GM23338 (cell line): ENCODE measurements at regions not wholly inside any gene's neighbourhood (a gene's known extent, or its start where the extent isn't known, plus 50 kb on each side); places are given as distances from the start of the nearest gene placed in this dataset.

ENCODE experiments used
- ATAC-seq: fragments of 200-7000 bp; cut with Tn5 transposase; 3 replicates; pipeline ENCODE4 v1.9.1; 2020
- DNase-seq: peaks from one replicate; pipeline ENCODE4 v3.0.0-alpha.2; 2015; ENCODE audit warnings: low spot score
- H2AFZ ChIP-seq: fragments of 200-600 bp; sonication (generic); 2 replicates; pipeline ENCODE4 v1.8.0; 2016; ENCODE audit warnings: antibody characterized with exemption, mild to moderate bottlenecking, moderate library complexity
- H3F3A ChIP-seq: fragments of 200-600 bp; sonication (generic); replicated peaks from 2 replicates; pipeline ENCODE4 v1.8.0; 2017; ENCODE audit warnings: antibody characterized with exemption, mixed run types, low read depth
- H3K27ac ChIP-seq: fragments of 200-600 bp; sonication (generic); 2 replicates; pipeline ENCODE4 v1.6.1; 2016; ENCODE audit warnings: low read depth
- H3K27me3 ChIP-seq: fragments of 200-600 bp; sonication (generic); 2 replicates; pipeline ENCODE4 v1.8.0; 2016; ENCODE audit warnings: mild to moderate bottlenecking, mixed run types, moderate library complexity; ENCODE audit not compliant: insufficient read depth
- H3K36me3 ChIP-seq: fragments of 200-600 bp; sonication (generic); 2 replicates; pipeline ENCODE4 v1.8.0; 2016; ENCODE audit warnings: mild to moderate bottlenecking; ENCODE audit not compliant: insufficient read depth
- H3K4me1 ChIP-seq: fragments of 200-600 bp; sonication (generic); 2 replicates; pipeline ENCODE4 v1.8.0; 2016; ENCODE audit warnings: mild to moderate bottlenecking, moderate library complexity; ENCODE audit not compliant: insufficient read depth
- H3K4me2 ChIP-seq: fragments of 200-600 bp; sonication (generic); 2 replicates; pipeline ENCODE4 v1.7.1; 2017; ENCODE audit warnings: mixed run types
- H3K4me3 ChIP-seq: fragments of 200-600 bp; sonication (generic); 2 replicates; pipeline ENCODE4 v1.6.1; 2016; ENCODE audit warnings: mixed run types
- H3K79me2 ChIP-seq: fragments of 200-600 bp; sonication (generic); replicated peaks from 2 replicates; pipeline ENCODE4 v1.8.0; 2017; ENCODE audit warnings: mild to moderate bottlenecking; ENCODE audit not compliant: insufficient read depth
- H3K9me2 ChIP-seq: fragments of 200-600 bp; sonication (generic); 2 replicates; pipeline ENCODE4 v1.8.0; 2017; ENCODE audit not compliant: insufficient read depth
- H4K20me1 ChIP-seq: fragments of 200-600 bp; sonication (generic); replicated peaks from 2 replicates; pipeline ENCODE4 v1.8.0; 2017; ENCODE audit warnings: mild to moderate bottlenecking; ENCODE audit not compliant: insufficient read depth
- H3K27ac Mint-ChIP-seq: 2 replicates; pipeline ENCODE4 v1.8.0; 2020; ENCODE audit warnings: inconsistent platforms, mild to moderate bottlenecking, moderate library complexity, mixed read lengths
- H3K27me3 Mint-ChIP-seq: 3 replicates; pipeline ENCODE4 v1.8.0; 2022; ENCODE audit warnings: low read depth, mild to moderate bottlenecking, moderate library complexity, mixed read lengths, inconsistent platforms; ENCODE audit not compliant: insufficient read depth, poor library complexity
- H3K36me3 Mint-ChIP-seq: 3 replicates; pipeline ENCODE4 v1.8.0; 2021; ENCODE audit warnings: low read depth, mild to moderate bottlenecking, inconsistent platforms, moderate library complexity, mixed read lengths
- H3K4me1 Mint-ChIP-seq: 3 replicates; pipeline ENCODE4 v1.8.0; 2020; ENCODE audit warnings: mild to moderate bottlenecking, inconsistent platforms, mixed read lengths
- H3K4me3 Mint-ChIP-seq: 3 replicates; pipeline ENCODE4 v1.8.0; 2021; ENCODE audit warnings: moderate library complexity, mild to moderate bottlenecking, inconsistent platforms, mixed read lengths
- H3K9me3 Mint-ChIP-seq: 3 replicates; pipeline ENCODE4 v1.8.0; 2020; ENCODE audit warnings: moderate library complexity, mild to moderate bottlenecking, inconsistent platforms, mixed read lengths
- EZH2 ChIP-seq: fragments of 200-600 bp; sonication (generic); IDR thresholded peaks from one replicate; pipeline ENCODE4 v1.8.0; 2017; ENCODE audit warnings: antibody characterized with exemption, mild to moderate bottlenecking, low read depth; ENCODE audit not compliant: unreplicated experiment
- EZH2phosphoT487 ChIP-seq: fragments of 200-600 bp; sonication (generic); IDR thresholded peaks from one replicate; pipeline ENCODE4 v1.8.1; 2018; ENCODE audit warnings: antibody characterized with exemption; ENCODE audit not compliant: unreplicated experiment
- NANOG ChIP-seq: IDR thresholded peaks from 2 replicates; pipeline ENCODE4 v1.6.1; 2016; ENCODE audit warnings: antibody characterized with exemption, borderline replicate concordance
- ZNF114 ChIP-seq: fragments of 250-450 bp; sonication (Bioruptor Pico); IDR thresholded peaks from 2 replicates; pipeline ENCODE4 v1.5.0; 2020; ENCODE audit warnings: mild to moderate bottlenecking, moderate library complexity
- ZNF331 ChIP-seq: fragments of 250-450 bp; sonication (Bioruptor Pico); IDR thresholded peaks from 2 replicates; pipeline ENCODE4 v1.5.0; 2020; ENCODE audit warnings: low read depth, mild to moderate bottlenecking, moderate library complexity
- ZNF462 ChIP-seq: fragments of 250-450 bp; sonication (Bioruptor Pico); IDR thresholded peaks from 2 replicates; pipeline ENCODE4 v1.5.0; 2020; ENCODE audit warnings: mild to moderate bottlenecking, moderate library complexity
- TF ChIP-seq, protein P1 (sequence below), 2 experiments: fragments of 200-600 bp in 1 of 2; sonication (generic) in 1 of 2; conservative IDR thresholded peaks; 2 replicates each; pipeline versions ENCODE4 v1.5.1 to v1.6.1; 2016 to 2017; ENCODE audit warnings: antibody characterized with exemption in 2 of 2, low read depth in 2 of 2, mild to moderate bottlenecking in 2 of 2, moderate library complexity in 1 of 2
- TF ChIP-seq, protein P2 (sequence below): IDR thresholded peaks from 2 replicates; pipeline ENCODE4 v1.6.1; 2016; ENCODE audit warnings: antibody characterized with exemption

GRCh38 chr5:109476292-109476691, 66.5 kb upstream of the PJA2 start:
- Histone ChIP-seq H3K4me1 (no peaks in the 10 kb centered on the region), H3K27me3 (no peaks in the 10 kb centered on the region), H3F3A (no peaks in the 10 kb centered on the region), H3K79me2 (no peaks in the 10 kb centered on the region), H2AFZ (no peak overlapping the region), H3K36me3 (no peaks in the 10 kb centered on the region), H4K20me1 (no peaks in the 10 kb centered on the region), H3K27ac (no peak overlapping the region), H3K4me2 (no peak overlapping the region), H3K9me2 (no peaks in the 10 kb centered on the region), H3K4me3 (no peak overlapping the region)
- ATAC-seq (no peak), DNase-seq (no peak)
- no peak for TF ChIP-seq ZNF331 (CRISPR knock-in tag)
- no peak for TF ChIP-seq ZNF114 (CRISPR knock-in tag)
- H3K27ac Mint-ChIP-seq, result no peak overlapping the region
- H3K27me3 Mint-ChIP-seq, result no peaks in the 10 kb centered on the region
- H3K4me1 Mint-ChIP-seq, result no peaks in the 10 kb centered on the region
- H3K9me3 Mint-ChIP-seq, result no peaks in the 10 kb centered on the region
- no peak overlapping the region for H3K4me3 Mint-ChIP-seq
- H3K36me3 Mint-ChIP-seq, result no peaks in the 10 kb centered on the region

DNA sequence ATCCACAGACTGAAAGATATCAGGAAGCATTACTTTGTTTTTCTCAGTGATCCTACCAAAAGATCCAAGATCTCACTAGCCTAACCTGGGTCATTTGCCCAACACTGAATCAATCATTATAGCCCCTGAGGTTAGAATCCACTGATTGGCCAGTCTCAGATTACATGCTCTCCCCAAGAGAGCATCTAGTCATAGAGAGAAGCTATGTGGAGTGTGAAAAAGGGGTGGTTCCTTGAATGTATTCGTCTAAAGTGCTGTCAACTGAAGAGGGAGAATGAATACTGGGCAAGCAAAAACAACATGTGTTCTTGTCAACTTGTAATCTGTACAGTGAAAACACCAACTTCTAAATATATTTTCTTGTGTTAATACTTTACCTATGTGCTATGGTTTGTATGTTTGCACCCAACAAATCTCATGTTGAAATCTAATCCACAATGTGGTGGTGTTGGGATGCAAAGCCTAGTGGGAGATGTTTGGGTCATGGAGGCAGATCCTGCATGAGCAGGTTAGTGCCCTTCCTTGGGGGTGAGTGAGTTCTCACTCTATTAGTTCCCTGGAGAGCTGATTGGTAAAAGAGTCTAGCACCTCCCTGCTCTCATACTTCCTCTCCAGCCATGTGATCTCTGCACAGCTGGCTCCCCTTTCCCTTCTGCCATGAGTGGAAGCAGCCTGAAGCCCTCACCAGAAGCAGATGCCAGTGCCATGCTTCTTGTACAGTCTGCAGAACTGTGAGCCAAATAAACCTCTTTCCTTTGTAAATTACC, 60.3 kb upstream of the PJA2 start:
- Mint-ChIP-seq H3K27ac (no peak overlapping the region), H3K4me3 (no peak overlapping the region), H3K4me1 (no peaks in the 10 kb centered on the region), H3K36me3 (no peaks in the 10 kb centered on the region), H3K27me3 (no peaks in the 10 kb centered on the region), H3K9me3 (no peaks in the 10 kb centered on the region)
- Histone ChIP-seq H3K4me3 (no peak overlapping the region), H3K36me3 (no peaks in the 10 kb centered on the region), H3K4me1 (no peaks in the 10 kb centered on the region), H2AFZ (no peak overlapping the region), H3F3A (no peaks in the 10 kb centered on the region), H3K27ac (no peak overlapping the region), H3K27me3 (no peaks in the 10 kb centered on the region), H3K9me2 (no peaks in the 10 kb centered on the region), H4K20me1 (no peaks in the 10 kb centered on the region), H3K4me2 (no peak overlapping the region), H3K79me2 (no peaks in the 10 kb centered on the region)
- DNase-seq (no peak), ATAC-seq (no peak)
- TF ChIP-seq NANOG (no peak), ZNF462 (CRISPR knock-in tag) (no peak), EZH2phosphoT487 (no peak), ZNF331 (CRISPR knock-in tag) (no peak), ZNF114 (CRISPR knock-in tag) (no peak), EZH2 (no peak)
- TF ChIP-seq, protein P1, sequence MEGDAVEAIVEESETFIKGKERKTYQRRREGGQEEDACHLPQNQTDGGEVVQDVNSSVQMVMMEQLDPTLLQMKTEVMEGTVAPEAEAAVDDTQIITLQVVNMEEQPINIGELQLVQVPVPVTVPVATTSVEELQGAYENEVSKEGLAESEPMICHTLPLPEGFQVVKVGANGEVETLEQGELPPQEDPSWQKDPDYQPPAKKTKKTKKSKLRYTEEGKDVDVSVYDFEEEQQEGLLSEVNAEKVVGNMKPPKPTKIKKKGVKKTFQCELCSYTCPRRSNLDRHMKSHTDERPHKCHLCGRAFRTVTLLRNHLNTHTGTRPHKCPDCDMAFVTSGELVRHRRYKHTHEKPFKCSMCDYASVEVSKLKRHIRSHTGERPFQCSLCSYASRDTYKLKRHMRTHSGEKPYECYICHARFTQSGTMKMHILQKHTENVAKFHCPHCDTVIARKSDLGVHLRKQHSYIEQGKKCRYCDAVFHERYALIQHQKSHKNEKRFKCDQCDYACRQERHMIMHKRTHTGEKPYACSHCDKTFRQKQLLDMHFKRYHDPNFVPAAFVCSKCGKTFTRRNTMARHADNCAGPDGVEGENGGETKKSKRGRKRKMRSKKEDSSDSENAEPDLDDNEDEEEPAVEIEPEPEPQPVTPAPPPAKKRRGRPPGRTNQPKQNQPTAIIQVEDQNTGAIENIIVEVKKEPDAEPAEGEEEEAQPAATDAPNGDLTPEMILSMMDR (conservative IDR thresholded peaks at IDR 0.05; ENCODE audit: low read depth in 2 of 2), result no peak
- TF ChIP-seq, protein P2, sequence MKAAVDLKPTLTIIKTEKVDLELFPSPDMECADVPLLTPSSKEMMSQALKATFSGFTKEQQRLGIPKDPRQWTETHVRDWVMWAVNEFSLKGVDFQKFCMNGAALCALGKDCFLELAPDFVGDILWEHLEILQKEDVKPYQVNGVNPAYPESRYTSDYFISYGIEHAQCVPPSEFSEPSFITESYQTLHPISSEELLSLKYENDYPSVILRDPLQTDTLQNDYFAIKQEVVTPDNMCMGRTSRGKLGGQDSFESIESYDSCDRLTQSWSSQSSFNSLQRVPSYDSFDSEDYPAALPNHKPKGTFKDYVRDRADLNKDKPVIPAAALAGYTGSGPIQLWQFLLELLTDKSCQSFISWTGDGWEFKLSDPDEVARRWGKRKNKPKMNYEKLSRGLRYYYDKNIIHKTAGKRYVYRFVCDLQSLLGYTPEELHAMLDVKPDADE, result no peak
